Endothelial cell of umbilical vein (primary cell): ENCODE measurements at regions not wholly inside any gene's neighbourhood (a gene's known extent, or its start where the extent isn't known, plus 50 kb on each side); places are given as distances from the start of the nearest gene placed in this dataset.

Experiments used
- BruUV-seq: library from RNA; stranded (reverse); fragments of 400-500 nt; replicated peaks from 2 replicates; lab custom pipeline; 2021; lab: Mats Ljungman, UMichigan
- CTCF ChIA-PET: fragments of 300-600, 350-600 bp; sonication (Branson Sonifier 250); formaldehyde crosslinking; loops from one replicate; lab custom pipeline; 2021; ENCODE audit warnings: antibody characterized with exemption, inconsistent platforms; lab: Charles Lee
- POLR2A ChIA-PET: fragments of 300-600, 350-600 bp; sonication (Branson Sonifier 250); formaldehyde crosslinking; loops from one replicate; lab custom pipeline; 2021; ENCODE audit warnings: antibody characterized with exemption, inconsistent platforms; lab: Charles Lee
- DNase-seq: peaks from one replicate; pipeline ENCODE4 v3.0.0-alpha.2; 2011; ENCODE audit warnings: low read depth, low spot score
- FAIRE-seq: peaks from 2 replicates; lab custom pipeline; 2011; peaks lifted over from hg19 to GRCh38; lab: Jason Lieb, UNC
- H2AFZ ChIP-seq: 2 replicates; pipeline ENCODE4 v1.6.0; 2012; ENCODE audit warnings: low read depth, low read length, control low read depth, inconsistent platforms
- H3K27ac ChIP-seq: 2 replicates; pipeline ENCODE4 v1.5.1; 2011; ENCODE audit warnings: low read depth, mild to moderate bottlenecking, control low read depth, low read length, moderate library complexity; ENCODE audit not compliant: insufficient read depth
- H3K27me3 ChIP-seq, 2 experiments: 2 replicates each; pipeline versions ENCODE4 v1.6.0 to v1.6.1; 2011; ENCODE audit warnings: low read length in 2 of 2, mixed read lengths in 1 of 2; ENCODE audit not compliant: control insufficient read depth in 2 of 2, insufficient read depth in 2 of 2
- H3K36me3 ChIP-seq, 2 experiments: 2 replicates in 1 of 2; 3 replicates in 1 of 2; pipeline ENCODE4 v1.5.1; 2011; ENCODE audit warnings: low read length in 2 of 2, mild to moderate bottlenecking in 1 of 2, moderate library complexity in 1 of 2; ENCODE audit not compliant: control insufficient read depth in 2 of 2, insufficient read depth in 2 of 2; ENCODE audit errors: extremely low read depth in 1 of 2
- H3K4me1 ChIP-seq: 3 replicates; pipeline ENCODE4 v1.5.1; 2011; ENCODE audit warnings: mild to moderate bottlenecking, low read length; ENCODE audit not compliant: control insufficient read depth, insufficient read depth; ENCODE audit errors: extremely low read depth
- H3K4me2 ChIP-seq: 2 replicates; pipeline ENCODE4 v1.6.1; 2011; ENCODE audit warnings: low read length, control low read depth, mixed read lengths; ENCODE audit not compliant: insufficient read depth
- H3K4me3 ChIP-seq, 3 experiments: fragments of 200-600 bp in 1 of 3; sonication (generic), shearing (Covaris generic) in 1 of 3; replicated peaks in 1 of 3; 2 replicates each; pipeline ENCODE4 v1.5.1; 2011 to 2016; ENCODE audit warnings: control low read depth in 3 of 3, low read length in 3 of 3, mild to moderate bottlenecking in 2 of 3, inconsistent platforms in 1 of 3, low read depth in 1 of 3, moderate library complexity in 1 of 3; ENCODE audit not compliant: insufficient read depth in 1 of 3
- H3K79me2 ChIP-seq: 2 replicates; pipeline ENCODE4 v1.6.0; 2012; ENCODE audit warnings: low read length, inconsistent platforms; ENCODE audit not compliant: control insufficient read depth, insufficient read depth
- H3K9ac ChIP-seq: replicated peaks from 2 replicates; pipeline ENCODE3; 2011; ENCODE audit warnings: low read length, control low read depth; ENCODE audit not compliant: insufficient read depth; ENCODE audit errors: extremely low read depth
- H3K9me1 ChIP-seq: replicated peaks from 3 replicates; pipeline ENCODE4 v1.6.0; 2011; ENCODE audit warnings: mild to moderate bottlenecking, low read length; ENCODE audit not compliant: control insufficient read depth, insufficient read depth; ENCODE audit errors: extremely low read depth
- H3K9me3 ChIP-seq: replicated peaks from 2 replicates; pipeline ENCODE4 v1.5.1; 2012; ENCODE audit warnings: low read length, inconsistent platforms; ENCODE audit not compliant: control insufficient read depth, insufficient read depth
- H4K20me1 ChIP-seq: replicated peaks from 2 replicates; pipeline ENCODE3; 2011; ENCODE audit warnings: mild to moderate bottlenecking, low read length; ENCODE audit not compliant: control insufficient read depth, insufficient read depth; ENCODE audit errors: extremely low read depth
- EZH2 ChIP-seq: IDR thresholded peaks from 2 replicates; pipeline ENCODE4 v1.6.1; 2012; ENCODE audit warnings: borderline replicate concordance, low read depth, mild to moderate bottlenecking, moderate library complexity, low read length, inconsistent platforms; ENCODE audit not compliant: severe bottlenecking
- FOS ChIP-seq: IDR thresholded peaks from 2 replicates; pipeline ENCODE4 v1.6.1; 2011; ENCODE audit warnings: mild to moderate bottlenecking, low read length, moderate library complexity, borderline replicate concordance; ENCODE audit not compliant: insufficient read depth
- GATA2 ChIP-seq: IDR thresholded peaks from 2 replicates; pipeline ENCODE4 v1.7.0; 2011; ENCODE audit warnings: low read depth, mild to moderate bottlenecking, moderate library complexity, mixed read lengths, low read length; ENCODE audit not compliant: insufficient read length, insufficient read depth
- JUN ChIP-seq: IDR thresholded peaks from 2 replicates; pipeline ENCODE4 v1.6.1; 2011; ENCODE audit warnings: borderline replicate concordance, low read depth; ENCODE audit not compliant: insufficient read length, insufficient read depth
- MYC ChIP-seq: IDR thresholded peaks from one replicate; pipeline ENCODE4 v1.6.1; 2011; ENCODE audit warnings: mild to moderate bottlenecking, low read depth, low read length
- POLR2A ChIP-seq: IDR thresholded peaks from 2 replicates; pipeline ENCODE4 v1.6.1; 2012; ENCODE audit warnings: low read depth, mild to moderate bottlenecking, control low read depth, low read length
- POLR2AphosphoS5 ChIP-seq: IDR thresholded peaks from 2 replicates; pipeline ENCODE4 v1.6.1; 2012; ENCODE audit warnings: low read depth, mild to moderate bottlenecking, control low read depth, low read length, moderate library complexity; ENCODE audit not compliant: insufficient read depth
- dilution Hi-C: fragments of 300-500 bp; cut with MboI; formaldehyde crosslinking; loops from one replicate; pipeline ENCODE4 v1.15.0; 2019; ENCODE audit warnings: low sequenced_read_pairs; ENCODE audit not compliant: extremely low pct_ligation_motif_present
- intact Hi-C: fragments of 100-400 bp; cut with micrococcal nuclease; formaldehyde crosslinking; loops from one replicate; pipeline ENCODE4 v1.10.0; 2022
- TF ChIP-seq, protein P1 (sequence below): IDR thresholded peaks from 2 replicates; pipeline ENCODE4 v1.6.1; 2011; ENCODE audit not compliant: insufficient read depth, insufficient read length
- TF ChIP-seq, protein P2 (sequence below), 2 donors: IDR thresholded peaks; 1 replicate in 1 of 2; 2 replicates in 1 of 2; pipeline ENCODE4 v1.5.1; 2011; ENCODE audit warnings: low read length in 2 of 2, mild to moderate bottlenecking in 2 of 2, moderate library complexity in 2 of 2, control low read depth in 1 of 2, inconsistent platforms in 1 of 2, low read depth in 1 of 2; ENCODE audit not compliant: insufficient read depth in 1 of 2; ENCODE audit errors: extremely low read depth in 1 of 2

DNA sequence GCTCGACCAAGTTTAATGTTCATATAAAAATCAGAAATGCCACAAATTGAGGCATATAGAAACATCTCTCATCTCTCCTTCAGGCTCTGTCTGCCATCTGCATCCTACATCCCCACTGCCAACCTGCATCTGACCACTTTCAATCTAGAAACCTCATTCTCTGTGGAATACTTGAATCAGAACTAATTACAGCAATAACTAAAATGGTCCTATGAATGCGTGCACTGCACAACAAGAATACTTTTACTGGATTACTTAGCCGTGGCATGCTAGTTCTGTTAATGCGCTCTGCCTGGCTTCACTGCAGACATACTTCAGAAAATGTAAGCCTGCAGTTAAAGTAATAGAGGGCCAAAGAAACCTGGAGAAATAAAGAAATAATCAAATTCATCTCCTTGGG, 89.8 kb upstream of the NR5A2 start:
- H2AFZ ChIP-seq: no peak overlapping the region
- H3K79me2 ChIP-seq: no peaks in the 10 kb centered on the region
- no TSS peak for BruUV-seq
- no peaks in the 10 kb centered on the region for H3K36me3 ChIP-seq
- no peaks in the 10 kb centered on the region for H3K9me3 ChIP-seq
- H3K9ac ChIP-seq: no peak overlapping the region
- no peak overlapping the region for H3K4me2 ChIP-seq
- H3K27ac ChIP-seq: no peak overlapping the region
- intact Hi-C loops: no loop called here
- no peaks in the 10 kb centered on the region for H3K27me3 ChIP-seq
- H3K4me1 ChIP-seq: no peaks in the 10 kb centered on the region
- FAIRE-seq: no peak
- no peak for DNase-seq
- dilution Hi-C loops: no loop called here
- no peaks in the 10 kb centered on the region for H4K20me1 ChIP-seq
- no peak for TF ChIP-seq POLR2AphosphoS5
- TF ChIP-seq, protein P1, sequence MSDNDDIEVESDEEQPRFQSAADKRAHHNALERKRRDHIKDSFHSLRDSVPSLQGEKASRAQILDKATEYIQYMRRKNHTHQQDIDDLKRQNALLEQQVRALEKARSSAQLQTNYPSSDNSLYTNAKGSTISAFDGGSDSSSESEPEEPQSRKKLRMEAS: no peak
- TF ChIP-seq POLR2A: no peak
- no peak for TF ChIP-seq JUN
- no peak for TF ChIP-seq GATA2
- TF ChIP-seq MYC: no peak
- TF ChIP-seq FOS: no peak
- TF ChIP-seq, protein P2, sequence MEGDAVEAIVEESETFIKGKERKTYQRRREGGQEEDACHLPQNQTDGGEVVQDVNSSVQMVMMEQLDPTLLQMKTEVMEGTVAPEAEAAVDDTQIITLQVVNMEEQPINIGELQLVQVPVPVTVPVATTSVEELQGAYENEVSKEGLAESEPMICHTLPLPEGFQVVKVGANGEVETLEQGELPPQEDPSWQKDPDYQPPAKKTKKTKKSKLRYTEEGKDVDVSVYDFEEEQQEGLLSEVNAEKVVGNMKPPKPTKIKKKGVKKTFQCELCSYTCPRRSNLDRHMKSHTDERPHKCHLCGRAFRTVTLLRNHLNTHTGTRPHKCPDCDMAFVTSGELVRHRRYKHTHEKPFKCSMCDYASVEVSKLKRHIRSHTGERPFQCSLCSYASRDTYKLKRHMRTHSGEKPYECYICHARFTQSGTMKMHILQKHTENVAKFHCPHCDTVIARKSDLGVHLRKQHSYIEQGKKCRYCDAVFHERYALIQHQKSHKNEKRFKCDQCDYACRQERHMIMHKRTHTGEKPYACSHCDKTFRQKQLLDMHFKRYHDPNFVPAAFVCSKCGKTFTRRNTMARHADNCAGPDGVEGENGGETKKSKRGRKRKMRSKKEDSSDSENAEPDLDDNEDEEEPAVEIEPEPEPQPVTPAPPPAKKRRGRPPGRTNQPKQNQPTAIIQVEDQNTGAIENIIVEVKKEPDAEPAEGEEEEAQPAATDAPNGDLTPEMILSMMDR (IDR thresholded peaks at IDR 0.05; ENCODE audit: extremely low read depth in 1 of 2, insufficient read depth in 1 of 2, low read depth in 1 of 2, low read length in 2 of 2): no peak
- no peak for TF ChIP-seq EZH2
- H3K9me1 ChIP-seq: no peaks in the 10 kb centered on the region
- ChIA-PET POLR2A (interaction anchor here (0.7 kb wide), 1 partner anchor 51 kb away, joined by 3 read pairs; no protein-coding TSS in a partner anchor), CTCF (interaction anchor here (0.7 kb wide), 1 partner anchor 14 kb away, joined by 3 read pairs; no protein-coding TSS in a partner anchor)
- no peak overlapping the region for H3K4me3 ChIP-seq
